GM18508 (cell line): ENCODE measurements at regions not wholly inside any gene's neighbourhood (a gene's known extent, or its start where the extent isn't known, plus 50 kb on each side); places are given as distances from the start of the nearest gene placed in this dataset.
"Not testable (repeated sequence)": the region's sequence is repeated elsewhere in the genome, so short reads cannot be mapped to it uniquely, and the experiment has no call there.

Experiments used
- ATAC-seq: cut with Tn5 transposase; IDR thresholded peaks from one replicate; pipeline ENCODE4 v1.9.1; 2021; ENCODE audit warnings: moderate number of reproducible peaks; ENCODE audit not compliant: insufficient read depth, unreplicated experiment

- no peak for ATAC-seq
These were observed 220.0 kb upstream of the MYLIP start for GRCh38 chr6:15908871-15909270.

GRCh38 chr6:15907914-15908518 lies 220.9 kb upstream of the MYLIP start:
- ATAC-seq: no peak

- not testable (repeated sequence) for ATAC-seq
These were observed 221.5 kb upstream of the MYLIP start for GRCh38 chr6:15907220-15907913.

GRCh38 chr6:15906420-15907016 lies 222.4 kb upstream of the MYLIP start:
- ATAC-seq: no peak

GRCh38 chr6:15905488-15906419 lies 223.1 kb upstream of the MYLIP start:
- no peak for ATAC-seq

GRCh38 chr6:15904651-15905376 lies 224.1 kb upstream of the MYLIP start:
- no peak for ATAC-seq

- peak; percentile 88 for ATAC-seq
These were observed 227.5 kb upstream of the MYLIP start for GRCh38 chr6:15901141-15902115.

GRCh38 chr6:15898693-15899092 lies 230.2 kb upstream of the MYLIP start:
- ATAC-seq: no peak

- ATAC-seq: no peak
These were observed 231.6 kb upstream of the MYLIP start for GRCh38 chr6:15897063-15897876.

GRCh38 chr6:15894973-15895725 lies 232.3 kb upstream of the DTNBP1 start:
- no peak for ATAC-seq

GRCh38 chr6:15893556-15894253 lies 230.9 kb upstream of the DTNBP1 start:
- no peak for ATAC-seq

- ATAC-seq: no peak
These were observed 229.5 kb upstream of the DTNBP1 start for GRCh38 chr6:15892369-15892768.

GRCh38 chr6:15888798-15889772 lies 226.3 kb upstream of the DTNBP1 start:
- ATAC-seq: no peak

- ATAC-seq: no peak
These were observed 224.9 kb upstream of the DTNBP1 start for GRCh38 chr6:15887491-15888461.

- no peak for ATAC-seq
These were observed 222.8 kb upstream of the DTNBP1 start for GRCh38 chr6:15885624-15886023.
